GM19438 (cell line): ENCODE measurements at regions not wholly inside any gene's neighbourhood (a gene's known extent, or its start where the extent isn't known, plus 50 kb on each side); places are given as distances from the start of the nearest gene placed in this dataset.

ENCODE experiments used
- ATAC-seq: cut with Tn5 transposase; IDR thresholded peaks from one replicate; pipeline ENCODE4 v1.9.1; 2021; ENCODE audit warnings: low read depth; ENCODE audit not compliant: unreplicated experiment

DNA sequence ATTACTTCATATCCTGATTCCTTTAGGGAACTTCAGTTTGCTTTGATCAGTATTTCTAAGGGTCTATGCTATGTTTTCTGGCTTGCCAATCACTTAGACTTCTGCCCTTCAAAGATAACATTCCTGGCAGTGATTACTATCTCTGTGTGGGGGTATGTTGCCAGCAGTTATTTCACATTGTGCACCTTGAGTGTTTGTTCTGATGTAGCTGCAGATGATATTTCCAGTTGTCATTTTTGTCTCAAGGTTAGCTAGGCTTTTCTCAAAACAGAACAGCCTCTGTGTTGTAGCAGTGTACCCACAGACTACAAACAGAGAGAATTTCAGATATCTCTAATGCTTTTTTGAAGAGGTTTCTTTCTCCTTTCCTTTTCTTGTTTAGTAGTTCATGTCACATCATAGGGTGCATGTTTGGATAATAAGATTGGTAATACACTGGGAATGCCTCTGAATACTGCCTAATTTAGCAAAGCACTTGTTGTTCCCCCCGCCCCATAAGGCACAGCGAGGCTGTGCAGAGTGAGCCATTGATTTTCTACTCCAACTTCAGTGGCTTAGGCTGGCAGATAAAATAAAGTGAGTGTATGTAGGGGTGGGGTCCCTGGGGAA lies 134.7 kb upstream of the AGR3 start:
- ATAC-seq: no peak

- ATAC-seq: no peak
These were observed 137.3 kb upstream of the AGR3 start for GRCh38 chr7:17019106-17019505.

DNA sequence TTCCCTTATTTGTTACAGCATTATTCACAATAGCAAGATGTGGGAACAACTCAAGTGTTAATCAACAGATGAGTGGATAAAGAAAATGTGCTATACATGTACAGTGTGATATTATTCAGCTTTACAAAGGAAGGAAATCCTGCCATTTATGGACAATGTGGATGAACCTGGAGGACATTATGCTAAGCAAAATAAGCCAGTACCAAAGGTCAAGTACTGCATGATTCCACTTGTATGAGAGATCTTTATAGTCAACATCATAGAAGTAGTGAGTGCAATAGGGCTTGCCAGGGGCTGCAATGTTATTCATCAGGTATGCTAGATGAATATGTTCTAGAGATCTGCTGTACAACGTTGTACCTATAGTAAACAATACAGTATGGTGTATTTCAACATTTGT lies 138.5 kb upstream of the AGR3 start:
- ATAC-seq: no peak

- ATAC-seq: no peak
These were observed 139.4 kb upstream of the AGR3 start for GRCh38 chr7:17021205-17021604.

DNA sequence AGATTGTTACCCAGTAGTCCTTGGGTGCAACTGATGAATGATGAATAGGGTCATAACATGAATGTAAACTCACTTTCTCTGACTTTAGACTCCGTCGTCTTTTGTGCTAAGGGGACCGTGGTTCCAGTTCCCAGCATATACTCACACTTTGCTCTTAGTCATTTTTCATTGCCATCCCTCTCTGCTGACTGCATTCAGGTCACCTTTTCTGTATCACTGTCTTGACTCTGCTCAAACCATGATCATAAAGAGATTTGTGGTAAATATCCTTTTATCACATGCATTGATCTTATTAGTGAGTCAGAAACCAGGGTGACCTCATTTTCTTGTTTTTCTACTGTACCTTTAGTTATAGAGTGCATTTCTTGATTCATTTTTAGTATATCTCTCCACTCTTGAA lies 141.1 kb upstream of the AGR3 start:
- no peak for ATAC-seq

DNA sequence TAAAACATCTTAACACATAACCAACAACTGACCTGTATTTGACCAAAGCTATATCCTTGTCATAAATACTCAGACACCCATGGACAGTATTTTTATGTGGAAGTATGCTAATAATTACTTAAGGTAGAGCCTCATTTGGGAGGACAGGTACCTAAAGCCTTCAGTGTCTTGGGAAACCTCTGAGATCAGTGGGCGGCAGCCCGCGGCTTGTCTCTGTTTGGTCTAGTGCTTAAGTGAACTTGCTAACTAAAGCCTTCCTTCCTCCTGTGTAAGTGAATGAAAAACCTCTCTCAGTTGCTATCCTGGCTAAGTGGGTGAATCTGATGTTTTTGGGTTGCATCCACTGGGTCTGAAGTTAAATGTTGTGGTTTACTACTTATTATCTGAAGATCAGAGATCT lies 144.5 kb upstream of the AGR3 start:
- ATAC-seq: no peak

GRCh38 chr7:17027143-17027788 lies 145.5 kb upstream of the AGR3 start:
- ATAC-seq: no peak

- ATAC-seq: no peak
These were observed 146.0 kb upstream of the AGR3 start for GRCh38 chr7:17027789-17028152.

GRCh38 chr7:17029150-17029549 lies 147.4 kb upstream of the AGR3 start:
- no peak for ATAC-seq

GRCh38 chr7:17030559-17030958 lies 148.8 kb upstream of the AGR3 start:
- no peak for ATAC-seq

DNA sequence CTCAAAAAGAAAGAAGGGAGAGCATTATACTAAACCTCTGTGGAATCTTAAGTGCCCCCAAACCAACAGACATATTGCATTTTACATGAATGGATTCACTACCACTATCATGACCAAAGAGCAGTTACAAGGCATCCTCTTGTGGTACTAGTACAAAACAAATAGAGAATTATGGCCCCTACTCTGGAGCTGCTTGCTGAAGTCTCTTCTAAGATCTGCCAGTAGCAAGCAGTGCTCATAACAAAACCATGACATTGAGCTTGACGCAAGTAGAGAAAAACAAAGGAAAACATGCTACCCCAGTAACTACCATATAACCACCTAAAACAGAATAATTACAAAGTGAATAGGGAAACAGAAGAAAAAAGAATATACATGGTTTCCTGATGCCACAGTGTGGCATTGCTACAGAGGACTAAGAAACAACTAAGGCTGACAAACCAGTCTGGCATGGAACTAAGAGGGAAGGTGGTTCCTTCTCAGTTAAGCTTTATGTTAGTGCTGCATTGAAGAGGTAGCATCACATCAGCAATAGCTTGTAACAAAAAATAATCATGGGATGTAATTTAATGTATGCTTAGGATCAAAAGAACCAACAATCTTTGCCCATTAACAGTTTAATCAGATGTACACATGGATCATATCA lies 150.2 kb upstream of the AGR3 start:
- ATAC-seq: no peak

- ATAC-seq: no peak
These were observed 151.5 kb upstream of the AGR3 start for GRCh38 chr7:17033245-17033644.

GRCh38 chr7:17036584-17036983 lies 154.8 kb upstream of the AGR3 start:
- no peak for ATAC-seq

- no peak for ATAC-seq
These were observed 155.6 kb upstream of the AGR3 start for GRCh38 chr7:17037356-17037755.

DNA sequence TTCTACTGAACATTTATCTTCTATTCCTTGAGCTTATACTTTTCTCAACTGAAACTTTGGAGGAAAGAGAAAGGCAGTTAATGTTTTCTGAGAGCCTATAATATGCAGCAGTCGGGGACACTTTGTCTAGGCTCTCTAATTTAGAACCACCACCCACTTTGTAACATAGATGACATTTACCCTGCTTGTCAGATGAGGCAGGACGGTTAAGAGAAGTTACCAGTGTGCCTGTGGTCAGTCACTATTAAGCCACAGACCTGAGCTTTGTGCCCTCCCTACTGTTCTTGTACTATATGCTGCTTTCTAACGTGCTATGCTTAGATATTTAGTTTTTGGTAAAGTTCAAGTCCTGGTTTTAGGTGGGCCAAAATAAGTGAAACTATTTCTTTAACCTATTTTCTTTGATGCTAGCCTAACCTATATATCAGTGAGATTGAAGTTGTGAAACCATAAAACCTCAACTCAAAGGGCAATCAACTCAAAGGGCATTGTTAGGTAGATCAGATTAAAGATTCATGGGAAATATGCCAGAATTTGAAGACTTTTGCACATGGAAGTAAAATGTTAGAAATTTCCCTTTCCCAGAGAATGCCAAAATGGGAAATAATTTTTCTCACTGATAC lies 156.5 kb upstream of the AGR3 start:
- ATAC-seq: no peak

DNA sequence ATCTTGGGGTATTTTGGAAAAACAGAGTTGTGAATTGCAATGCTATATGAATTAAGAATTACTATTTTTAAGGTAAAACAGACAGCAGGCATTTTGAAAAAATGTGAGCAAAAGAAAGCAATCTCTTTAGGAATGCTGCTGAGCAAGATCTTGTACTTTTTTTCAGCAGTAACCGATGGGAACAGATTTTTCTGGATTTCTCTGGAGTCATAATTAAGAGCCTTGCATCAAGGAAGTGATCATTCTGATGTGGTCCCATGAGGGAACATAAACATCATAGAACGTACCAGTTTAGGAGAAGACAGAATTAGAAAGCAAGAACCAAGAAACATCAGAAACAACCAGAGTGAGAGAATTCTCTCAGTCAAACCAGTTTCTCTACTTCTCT lies 157.0 kb upstream of the AGR3 start:
- ATAC-seq: no peak

DNA sequence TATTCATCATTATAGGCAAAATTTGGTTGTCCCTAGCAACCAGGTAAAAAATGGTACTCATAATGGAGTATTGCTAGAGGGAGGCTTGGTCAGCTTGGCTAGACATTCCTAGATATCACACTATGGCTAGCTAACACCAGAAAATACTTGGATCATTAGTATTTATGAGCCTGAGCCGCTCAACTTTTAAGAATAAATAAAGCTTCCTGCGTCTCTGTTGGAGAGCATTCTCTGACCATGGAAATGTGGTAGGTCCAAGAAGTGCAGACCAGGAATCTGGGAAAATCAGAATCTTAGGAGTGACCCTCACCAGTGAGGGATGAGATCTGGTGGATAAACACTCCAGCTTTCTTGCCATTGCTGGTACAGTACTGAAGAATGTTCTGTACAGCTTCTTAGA lies 157.6 kb upstream of the AGR3 start:
- ATAC-seq: no peak

DNA sequence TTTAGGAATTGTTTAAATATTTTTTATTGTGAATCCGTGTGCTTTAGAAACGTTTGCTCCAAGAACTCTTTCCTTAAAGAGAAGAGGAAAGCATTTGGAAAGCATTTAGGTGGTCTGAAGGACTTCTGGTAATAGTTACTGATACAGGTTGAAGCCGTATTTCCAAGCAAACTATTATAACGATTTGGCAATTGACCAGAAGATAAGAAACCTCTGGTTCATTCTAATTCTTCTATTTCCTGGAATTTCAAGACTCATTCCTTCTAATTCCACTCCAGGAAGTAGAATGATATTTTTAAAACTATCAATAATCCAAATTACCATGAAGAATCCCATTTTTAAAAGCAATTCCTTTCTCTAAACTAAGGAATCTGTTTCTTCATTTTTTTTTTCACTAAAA lies 158.9 kb upstream of the AGR3 start:
- ATAC-seq: no peak

DNA sequence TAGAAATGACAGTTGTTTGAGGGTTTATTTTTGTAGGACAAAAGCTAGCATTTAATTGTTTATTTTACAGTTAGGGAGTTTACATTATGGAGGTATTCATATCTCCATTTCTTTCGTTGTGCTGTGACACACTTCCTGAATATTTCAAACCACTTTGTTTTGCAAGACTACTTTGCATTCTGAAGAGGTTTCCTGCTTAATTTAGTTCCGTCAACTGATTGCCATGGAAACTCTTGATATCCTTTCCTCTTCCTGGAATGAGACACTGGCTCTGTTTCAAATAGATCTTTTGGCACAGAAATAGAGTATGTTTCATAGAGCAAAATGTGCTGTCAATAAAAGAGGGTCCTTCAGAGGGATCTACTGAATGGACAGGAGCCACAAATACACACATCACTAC lies 159.5 kb upstream of the AGR3 start:
- no peak for ATAC-seq

GRCh38 chr7:17042211-17042610 lies 160.4 kb upstream of the AGR3 start:
- ATAC-seq: no peak

GRCh38 chr7:17043012-17043877 lies 161.5 kb upstream of the AGR3 start:
- ATAC-seq: no peak
